AG10803 (cell line): ENCODE measurements at regions not wholly inside any gene's neighbourhood (a gene's known extent, or its start where the extent isn't known, plus 50 kb on each side); places are given as distances from the start of the nearest gene placed in this dataset.
A peak's percentile ranks its signal among the peaks of the same experiment; 100 is the strongest.

ENCODE experiments used
- DNase-seq: peaks from one replicate; pipeline ENCODE4 v3.0.0; 2010; ENCODE audit warnings: low read depth
- H3K4me3 ChIP-seq: 2 replicates; pipeline ENCODE4 v1.5.1; 2011; ENCODE audit warnings: mild to moderate bottlenecking, low read length, control low read depth
- CTCF ChIP-seq: conservative IDR thresholded peaks from 2 replicates; pipeline ENCODE4 v1.5.1; 2011; ENCODE audit warnings: mild to moderate bottlenecking, low read length, control low read depth, inconsistent platforms

GRCh38 chr13:33340631-33341030 lies 55.1 kb upstream of the STARD13 start:
- no peak overlapping the region for H3K4me3 ChIP-seq
- TF ChIP-seq CTCF = no peak
- DNase-seq = peak; percentile 60

GRCh38 chr13:33341861-33342452 lies 56.4 kb upstream of the STARD13 start:
- DNase-seq = no peak
- no peak overlapping the region for H3K4me3 ChIP-seq
- no peak for TF ChIP-seq CTCF

GRCh38 chr13:33345842-33346241 lies 60.3 kb upstream of the STARD13 start:
- DNase-seq = no peak
- no peak for TF ChIP-seq CTCF
- no peak overlapping the region for H3K4me3 ChIP-seq

- H3K4me3 ChIP-seq = no peak overlapping the region
- no peak for TF ChIP-seq CTCF
- DNase-seq = no peak
Observed at GRCh38 chr13:33347861-33348260, 62.3 kb upstream of the STARD13 start.

- DNase-seq = peak; percentile 85
- no peak overlapping the region for H3K4me3 ChIP-seq
- no peak for TF ChIP-seq CTCF
Observed at GRCh38 chr13:33348366-33348765, 62.8 kb upstream of the STARD13 start.

- DNase-seq = no peak
- TF ChIP-seq CTCF = no peak
- peak overlapping the region; percentile 75 for H3K4me3 ChIP-seq
Observed at GRCh38 chr13:33349288-33349985, 63.9 kb upstream of the STARD13 start.
